HG02884 (cell line): ENCODE measurements at regions not wholly inside any gene's neighbourhood (a gene's known extent, or its start where the extent isn't known, plus 50 kb on each side); places are given as distances from the start of the nearest gene placed in this dataset.
"Not testable (repeated sequence)": the region's sequence is repeated elsewhere in the genome, so short reads cannot be mapped to it uniquely, and the experiment has no call there.

Experiments
- ATAC-seq: cut with Tn5 transposase; IDR thresholded peaks from one replicate; pipeline ENCODE4 v1.9.1; 2021; ENCODE audit warnings: mild to moderate bottlenecking, moderate library complexity; ENCODE audit not compliant: unreplicated experiment

DNA sequence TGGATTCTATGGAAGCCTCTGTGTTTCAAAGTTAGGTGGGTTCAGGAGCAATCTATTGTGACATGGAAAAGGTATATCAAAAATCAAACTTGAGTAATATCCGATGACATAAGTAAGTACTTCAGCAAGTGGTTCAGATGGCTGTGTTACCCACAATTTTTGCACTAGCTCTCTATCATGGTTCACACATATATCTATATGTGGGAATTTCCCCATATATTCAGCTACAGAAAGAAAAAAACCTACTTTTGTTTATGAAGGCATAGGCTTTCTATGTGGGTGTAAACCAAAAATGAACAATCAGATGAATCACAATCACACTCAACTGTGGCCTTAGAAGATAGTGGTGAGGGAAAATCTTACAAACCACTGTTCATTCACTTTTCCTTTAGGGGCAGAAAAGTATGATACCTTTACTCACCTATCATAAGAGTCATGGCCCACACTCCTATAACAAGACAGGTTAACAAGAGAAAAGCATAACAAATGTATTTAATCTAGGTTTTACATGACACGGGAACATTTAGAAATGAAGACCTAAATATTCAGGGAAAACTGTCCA lies 449.6 kb upstream of the HTR1E start:
- no peak for ATAC-seq

- not testable (repeated sequence) for ATAC-seq
Observed at GRCh38 chr6:86478316-86478715, 459.0 kb upstream of the HTR1E start.

GRCh38 chr6:86477500-86478148 lies 459.7 kb upstream of the HTR1E start:
- no peak for ATAC-seq

DNA sequence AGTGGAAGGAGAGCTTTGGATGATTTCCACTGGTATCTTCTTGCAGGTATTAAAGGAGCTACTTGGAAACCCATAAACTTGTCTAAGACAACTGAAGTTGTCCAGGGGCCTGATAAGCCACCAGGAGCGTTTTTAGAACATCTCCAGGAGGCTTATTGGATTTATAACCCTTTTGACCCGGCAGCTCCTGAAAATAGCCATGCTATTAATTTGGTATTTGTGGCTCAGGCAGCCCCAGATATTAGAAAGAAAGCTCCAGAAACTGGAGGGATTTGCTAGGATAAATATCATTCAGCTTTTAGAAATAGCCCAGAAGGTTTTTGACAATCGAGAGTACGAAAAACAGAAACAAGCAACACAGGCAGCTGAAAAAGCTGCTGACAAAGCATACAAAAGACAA lies 461.0 kb upstream of the HTR1E start:
- no peak for ATAC-seq

DNA sequence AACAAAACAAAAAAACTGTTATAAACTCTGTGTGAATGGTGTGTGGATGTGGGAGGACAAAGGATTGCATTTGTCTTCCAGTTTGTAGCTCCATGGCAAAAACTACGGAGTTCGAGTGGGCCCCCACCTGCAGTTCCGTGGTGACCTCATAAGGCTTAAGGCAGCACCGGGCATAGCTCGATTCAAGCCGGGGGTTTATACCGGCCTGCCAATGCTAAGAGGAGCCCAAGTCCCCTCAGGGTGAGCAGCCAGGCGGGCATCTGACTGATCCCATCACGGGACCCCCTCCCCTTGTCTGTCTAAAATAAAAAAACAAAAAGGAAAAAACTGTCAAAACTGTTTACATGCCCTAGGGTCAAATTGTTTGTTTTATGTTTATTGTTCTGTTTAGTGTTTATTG lies 463.2 kb upstream of the HTR1E start:
- no peak for ATAC-seq

DNA sequence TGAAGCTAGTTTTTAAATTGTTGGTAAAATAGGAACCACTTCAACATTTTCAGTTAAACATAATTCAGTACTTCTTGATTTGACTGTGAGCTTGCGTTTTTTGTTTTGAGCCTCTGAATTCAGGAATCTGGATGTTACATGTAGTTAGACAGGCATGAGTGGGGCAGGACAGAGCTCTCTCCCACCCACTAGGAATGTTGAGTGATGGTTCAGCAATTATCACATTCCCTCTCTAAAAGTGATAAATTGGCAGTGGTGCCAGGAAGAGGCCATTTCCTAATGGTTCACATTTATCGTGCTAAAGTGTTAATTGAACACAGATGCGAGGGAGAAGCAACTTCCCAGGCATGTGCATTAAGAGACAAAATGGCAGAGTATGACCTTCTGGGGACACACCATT lies 465.5 kb upstream of the HTR1E start:
- ATAC-seq: no peak

DNA sequence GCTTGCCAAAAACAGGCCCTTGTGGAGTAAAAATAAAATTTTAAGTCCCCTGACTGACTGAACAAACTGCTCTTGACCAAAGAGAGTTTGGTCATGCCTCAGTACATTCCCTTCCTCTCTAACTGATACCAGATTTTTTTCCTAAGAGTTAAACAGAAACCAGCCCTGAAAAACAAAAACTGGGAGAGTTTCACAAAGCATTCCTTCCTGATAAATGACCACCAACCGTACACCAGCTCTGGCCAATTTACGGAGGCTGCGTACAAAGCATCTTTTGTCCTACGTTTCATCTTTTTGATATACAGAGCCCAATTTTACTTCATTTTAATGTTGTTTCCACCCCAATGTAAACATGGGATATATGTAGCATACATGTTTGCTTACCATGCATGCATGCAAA lies 477.4 kb upstream of the HTR1E start:
- no peak for ATAC-seq

DNA sequence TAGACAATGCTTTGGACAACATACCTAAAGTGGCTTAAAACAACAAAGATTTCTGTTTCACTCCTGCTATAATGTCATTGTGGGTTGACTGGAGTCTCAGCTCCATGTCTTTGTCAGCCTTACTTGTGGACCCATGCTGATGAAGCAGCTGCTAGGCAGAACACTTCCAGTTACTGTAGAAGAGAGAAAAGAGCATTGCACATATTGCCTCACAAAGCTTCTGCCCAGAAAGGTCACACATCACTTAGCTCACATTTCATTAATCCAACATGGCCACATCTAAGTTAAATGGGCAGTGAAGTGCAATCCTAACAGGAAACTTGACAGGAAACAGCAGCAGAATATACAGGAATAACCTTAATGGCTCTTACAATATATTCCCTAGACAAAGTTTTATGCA lies 480.5 kb upstream of the HTR1E start:
- no peak for ATAC-seq

- no peak for ATAC-seq
Observed at GRCh38 chr6:86453232-86453631, 484.1 kb upstream of the HTR1E start.

DNA sequence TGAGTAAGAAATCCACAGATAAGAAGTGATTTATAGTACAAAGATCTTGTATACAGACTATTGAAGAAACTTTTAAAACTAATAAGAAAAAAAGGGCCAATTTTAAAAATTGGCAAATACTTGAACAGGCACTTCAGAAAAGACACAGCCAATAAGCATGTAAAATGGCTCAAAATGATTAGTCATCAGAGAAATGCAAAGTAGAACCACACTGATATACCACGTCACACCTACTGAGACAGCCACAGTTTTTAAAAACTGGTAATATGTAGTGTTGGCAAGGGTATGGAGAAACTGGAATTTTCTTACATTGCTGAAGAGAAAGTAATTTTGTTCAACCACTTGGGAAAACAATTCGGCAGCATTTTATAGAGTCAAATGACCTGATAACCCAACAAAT lies 488.9 kb upstream of the HTR1E start:
- no peak for ATAC-seq

- no peak for ATAC-seq
Observed at GRCh38 chr6:86440608-86441007, 496.7 kb upstream of the HTR1E start.

DNA sequence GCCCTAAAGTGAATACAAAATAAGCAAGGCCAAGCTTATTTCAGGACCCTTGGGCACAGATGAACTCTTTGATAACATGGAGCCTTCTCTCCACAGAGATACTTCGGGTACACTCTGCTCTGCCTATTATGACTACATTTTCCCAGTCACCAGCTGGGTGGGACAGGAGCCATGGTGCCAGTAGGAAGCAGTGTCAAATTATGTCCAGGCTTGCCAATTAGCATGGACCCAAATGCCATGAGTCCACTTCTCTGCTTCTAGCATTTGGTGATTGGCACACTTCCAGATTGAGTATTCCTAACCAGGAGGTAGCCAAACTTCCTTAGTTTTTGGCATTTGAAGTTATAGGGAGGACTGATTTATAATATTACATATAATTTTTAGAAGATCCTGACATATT lies 513.8 kb upstream of the HTR1E start:
- ATAC-seq: no peak

DNA sequence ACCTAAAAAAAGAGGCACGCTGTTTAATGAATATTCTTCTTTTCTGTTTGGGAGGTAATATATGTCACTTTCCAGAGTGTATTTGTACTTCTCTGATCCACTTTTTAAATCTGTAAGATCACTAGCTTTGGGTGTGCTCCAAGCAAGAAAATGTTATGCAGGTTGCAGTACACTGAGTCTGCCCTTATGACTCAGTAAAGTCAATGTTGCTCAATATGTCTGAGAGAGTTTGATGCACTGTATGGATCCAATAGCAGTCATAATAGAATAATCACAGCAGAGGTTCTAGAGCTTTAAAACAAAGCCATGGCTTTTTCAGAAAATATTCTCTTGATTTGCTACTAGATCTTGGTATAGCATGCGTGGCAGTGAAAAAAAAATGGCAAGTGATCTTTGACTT lies 525.3 kb upstream of the HTR1E start:
- no peak for ATAC-seq

DNA sequence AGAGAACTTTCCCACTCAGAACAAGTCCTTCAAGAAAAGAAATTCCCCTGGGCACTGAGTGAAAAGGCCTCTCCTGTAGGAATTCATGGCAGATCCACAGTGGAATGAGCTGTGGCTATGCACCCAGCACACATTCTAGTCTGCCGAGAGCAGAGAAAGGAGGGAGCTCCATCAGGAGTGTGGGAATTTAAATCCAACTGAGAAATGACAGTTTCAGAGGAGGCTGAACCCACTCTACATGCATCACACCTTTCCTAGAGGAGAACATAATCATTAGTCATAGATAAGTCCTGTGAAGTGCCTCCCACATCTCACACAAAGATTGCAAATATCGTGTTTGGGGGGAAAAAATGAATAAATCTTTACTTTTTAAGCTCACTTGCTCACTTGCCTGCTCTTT lies 530.2 kb upstream of the HTR1E start:
- ATAC-seq: no peak

- ATAC-seq: not testable (repeated sequence)
Observed at GRCh38 chr6:86392850-86393249, 544.5 kb upstream of the HTR1E start.

- no peak for ATAC-seq
Observed at GRCh38 chr6:86380571-86381125, 556.7 kb upstream of the HTR1E start.

- no peak for ATAC-seq
Observed at GRCh38 chr6:86357877-86358276, 579.5 kb upstream of the HTR1E start.

GRCh38 chr6:86355271-86355670 lies 582.1 kb upstream of the HTR1E start:
- no peak for ATAC-seq

DNA sequence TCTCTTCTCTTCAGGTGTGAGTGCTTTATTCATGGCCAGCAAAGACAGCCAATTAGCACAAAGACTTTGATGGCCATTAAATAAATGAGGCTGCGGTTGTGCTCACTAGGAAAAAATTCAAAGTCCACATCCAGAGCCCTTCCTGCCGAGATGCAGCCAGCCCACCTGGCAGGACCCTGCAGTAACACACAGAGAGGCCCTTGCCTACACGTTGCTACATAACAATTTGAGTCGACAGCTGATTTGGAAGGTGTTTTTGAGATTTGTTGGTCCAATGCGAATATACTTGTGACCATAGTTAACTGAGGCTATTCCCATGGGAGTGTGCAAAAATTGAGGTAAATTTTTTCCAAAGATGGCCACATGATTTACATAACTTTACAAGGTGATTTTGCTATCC lies 605.4 kb upstream of the HTR1E start:
- no peak for ATAC-seq

GRCh38 chr6:86331265-86331840 lies 606.0 kb upstream of the HTR1E start:
- ATAC-seq: no peak

DNA sequence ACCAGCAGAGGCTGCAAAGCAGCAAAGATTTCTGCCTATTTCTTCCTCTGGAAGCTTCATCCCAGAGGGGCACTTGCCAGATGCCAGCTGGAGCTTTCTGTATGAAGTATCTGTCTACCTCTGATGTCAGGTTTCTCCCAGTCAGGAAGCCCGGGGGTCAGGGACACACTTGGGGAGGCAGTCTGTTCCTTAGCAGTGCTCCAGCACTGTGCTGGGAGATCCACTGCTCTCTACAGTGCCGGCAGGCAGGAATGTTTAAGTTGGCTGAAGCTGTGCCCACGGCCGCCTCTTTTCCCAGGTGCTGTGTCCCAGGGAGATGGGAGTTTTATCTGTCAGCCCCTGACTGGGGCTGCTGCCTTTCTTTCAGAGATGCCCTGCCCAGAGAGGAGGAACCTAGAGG lies 631.1 kb upstream of the HTR1E start:
- ATAC-seq: no peak

GRCh38 chr6:86285876-86286275 lies 643.2 kb upstream of the SYNCRIP start:
- ATAC-seq: no peak
